Mesenchymal stem cell (in vitro differentiated cells and primary cell): ENCODE measurements at regions not wholly inside any gene's neighbourhood (a gene's known extent, or its start where the extent isn't known, plus 50 kb on each side); places are given as distances from the start of the nearest gene placed in this dataset.

ENCODE experiments used
- DNase-seq: peaks from one replicate; pipeline ENCODE4 v3.0.0-alpha.2; 2013
- H2AFZ ChIP-seq: one replicate; pipeline ENCODE4 v1.6.1; 2013; ENCODE audit warnings: low read depth, mild to moderate bottlenecking, control low read depth, inconsistent platforms, low read length, moderate library complexity
- H2AK5ac ChIP-seq: 2 replicates; pipeline ENCODE4 v1.6.1; 2013; ENCODE audit warnings: low read length, moderate library complexity, mild to moderate bottlenecking, inconsistent platforms; ENCODE audit not compliant: severe bottlenecking
- H2BK120ac ChIP-seq: one replicate; pipeline ENCODE4 v1.6.1; 2013; ENCODE audit warnings: low read depth, mild to moderate bottlenecking, inconsistent platforms, low read length, moderate library complexity
- H2BK12ac ChIP-seq, 2 experiments: one replicate each; pipeline ENCODE4 v1.6.1; 2013; ENCODE audit warnings: inconsistent platforms in 2 of 2, low read length in 2 of 2, mild to moderate bottlenecking in 2 of 2, moderate library complexity in 2 of 2, control low read depth in 1 of 2
- H2BK15ac ChIP-seq: one replicate; pipeline ENCODE4 v1.6.1; 2013; ENCODE audit warnings: mild to moderate bottlenecking, low read depth, inconsistent platforms; ENCODE audit not compliant: poor library complexity, severe bottlenecking
- H2BK5ac ChIP-seq: 2 replicates; pipeline ENCODE4 v1.6.1; 2013; ENCODE audit warnings: low read depth, mild to moderate bottlenecking, low read length, control low read depth, inconsistent platforms; ENCODE audit not compliant: poor library complexity, severe bottlenecking
- H3K14ac ChIP-seq, 2 experiments: one replicate each; pipeline ENCODE4 v1.6.1; 2013; ENCODE audit warnings: inconsistent platforms in 2 of 2, low read length in 2 of 2, control low read depth in 1 of 2, mild to moderate bottlenecking in 1 of 2, moderate library complexity in 1 of 2
- H3K18ac ChIP-seq, 2 experiments: one replicate each; pipeline ENCODE4 v1.6.1; 2013; ENCODE audit warnings: inconsistent platforms in 2 of 2, low read length in 2 of 2, control low read depth in 1 of 2, low read depth in 1 of 2, mild to moderate bottlenecking in 1 of 2
- H3K23ac ChIP-seq, 2 experiments: one replicate each; pipeline ENCODE4 v1.6.1; 2013; ENCODE audit warnings: inconsistent platforms in 2 of 2, low read length in 2 of 2, mild to moderate bottlenecking in 2 of 2, moderate library complexity in 2 of 2, control low read depth in 1 of 2
- H3K27ac ChIP-seq: 2 replicates; pipeline ENCODE4 v1.5.1; 2013; ENCODE audit warnings: mild to moderate bottlenecking, moderate library complexity, low read length, control low read depth, inconsistent platforms; ENCODE audit not compliant: poor library complexity, severe bottlenecking
- H3K27me3 ChIP-seq, 2 experiments: 2 replicates each; pipeline versions ENCODE4 v1.6.1 to v1.7.0; 2013; ENCODE audit warnings: low read length in 2 of 2, mild to moderate bottlenecking in 2 of 2, moderate library complexity in 2 of 2, control low read depth in 1 of 2, inconsistent platforms in 1 of 2; ENCODE audit not compliant: control insufficient read depth in 1 of 2, insufficient read depth in 1 of 2
- H3K36me3 ChIP-seq, 2 experiments: 2 replicates each; pipeline versions ENCODE4 v1.6.1 to v1.7.0; 2013; ENCODE audit warnings: low read length in 2 of 2, control low read depth in 1 of 2, inconsistent platforms in 1 of 2, low read depth in 1 of 2, mild to moderate bottlenecking in 1 of 2; ENCODE audit not compliant: insufficient read depth in 2 of 2, control insufficient read depth in 1 of 2
- H3K4ac ChIP-seq, 2 experiments: one replicate each; pipeline ENCODE4 v1.6.1; 2013; ENCODE audit warnings: inconsistent platforms in 2 of 2, low read length in 2 of 2, mild to moderate bottlenecking in 2 of 2, moderate library complexity in 2 of 2, control low read depth in 1 of 2, low read depth in 1 of 2
- H3K4me1 ChIP-seq: 2 replicates; pipeline ENCODE4 v1.6.1; 2013; ENCODE audit warnings: low read depth, low read length, control low read depth; ENCODE audit not compliant: control insufficient read depth, insufficient read depth
- H3K4me2 ChIP-seq: 2 replicates; pipeline ENCODE4 v1.6.1; 2013; ENCODE audit warnings: low read length, mild to moderate bottlenecking, inconsistent platforms; ENCODE audit not compliant: poor library complexity, severe bottlenecking
- H3K4me3 ChIP-seq, 2 experiments: 2 replicates each; pipeline versions ENCODE4 v1.5.1 to v1.7.0; 2013; ENCODE audit warnings: low read length in 2 of 2, mild to moderate bottlenecking in 2 of 2, control low read depth in 1 of 2, low read depth in 1 of 2; ENCODE audit not compliant: insufficient read depth in 1 of 2
- H3K79me1 ChIP-seq: replicated peaks from 2 replicates; pipeline ENCODE4 v1.6.1; 2013; ENCODE audit warnings: mild to moderate bottlenecking, control low read depth, low read length, inconsistent platforms; ENCODE audit not compliant: poor library complexity, severe bottlenecking
- H3K9ac ChIP-seq: 2 replicates; pipeline ENCODE4 v1.7.0; 2013; ENCODE audit warnings: mild to moderate bottlenecking, low read length, moderate library complexity
- H3K9me3 ChIP-seq: 2 replicates; pipeline ENCODE4 v1.7.0; 2013; ENCODE audit warnings: mild to moderate bottlenecking, low read length; ENCODE audit not compliant: control insufficient read depth
- H4K8ac ChIP-seq: one replicate; pipeline ENCODE4 v1.6.1; 2013; ENCODE audit warnings: inconsistent platforms, mild to moderate bottlenecking, low read length, moderate library complexity
- H4K91ac ChIP-seq: one replicate; pipeline ENCODE4 v1.6.1; 2013; ENCODE audit warnings: mild to moderate bottlenecking, low read length, inconsistent platforms
- WGBS: methylation state at CpG from one replicate; pipeline ENCODE4 v1.1.7; 2013; ENCODE audit warnings: mixed read lengths; 5-methylcytosine and 5-hydroxymethylcytosine counted together

DNA sequence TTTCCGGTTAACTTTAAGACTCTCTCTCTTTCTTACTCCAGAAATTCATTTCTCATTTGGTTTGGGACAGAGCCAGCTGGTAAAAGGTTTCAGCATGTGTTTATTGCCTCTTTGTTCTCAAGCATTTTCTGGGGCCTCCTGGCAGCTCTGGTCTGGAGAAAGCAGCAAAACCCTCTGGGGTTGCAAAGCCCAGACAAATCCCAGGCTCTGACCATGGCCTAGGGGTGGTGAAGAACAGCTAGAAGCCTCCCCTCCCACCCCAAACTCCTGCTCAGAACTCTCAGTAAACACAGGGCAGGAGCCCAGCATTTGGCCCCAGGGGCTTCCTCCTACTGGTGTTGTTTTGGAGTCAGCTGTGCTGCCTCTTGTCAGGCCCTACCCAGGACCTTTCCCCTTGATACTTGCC is 124.2 kb upstream of the SERP2 start:
- no peak overlapping the region for H2BK15ac ChIP-seq
- peak overlapping the region; percentile 3 to 71 for H3K4ac ChIP-seq
- peak overlapping the region; percentile 55 for H4K91ac ChIP-seq
- no peaks in the 10 kb centered on the region for H3K79me1 ChIP-seq
- no peak overlapping the region for H3K4me2 ChIP-seq
- peaks cover 4% of the 10 kb centered on the region for H3K4me1 ChIP-seq
- peak overlapping the region; percentile 70 for H4K8ac ChIP-seq
- no peak overlapping the region for H2AK5ac ChIP-seq
- H2BK5ac ChIP-seq, result no peak overlapping the region
- H3K18ac ChIP-seq, result peak overlapping the region; percentile 72 to 88
- H2BK120ac ChIP-seq, result peak overlapping the region; percentile 8
- 83% methylated on average over 1 of the region's 1 CpG for WGBS
- H2AFZ ChIP-seq, result no peak overlapping the region
- H3K9me3 ChIP-seq, result no peaks in the 10 kb centered on the region
- H3K27ac ChIP-seq, result no peak overlapping the region
- H3K23ac ChIP-seq, result peak overlapping the region in 1 of 2 experiments; percentile 89
- peak; percentile 70 for DNase-seq
- H3K9ac ChIP-seq, result peak overlapping the region; percentile 34
- no peaks in the 10 kb centered on the region for H3K27me3 ChIP-seq
- H2BK12ac ChIP-seq, result peak overlapping the region; percentile 84 to 91
- no peak overlapping the region for H3K4me3 ChIP-seq
- peak overlapping the region in 1 of 2 experiments; percentile 61 for H3K14ac ChIP-seq
- no peaks in the 10 kb centered on the region for H3K36me3 ChIP-seq

DNA sequence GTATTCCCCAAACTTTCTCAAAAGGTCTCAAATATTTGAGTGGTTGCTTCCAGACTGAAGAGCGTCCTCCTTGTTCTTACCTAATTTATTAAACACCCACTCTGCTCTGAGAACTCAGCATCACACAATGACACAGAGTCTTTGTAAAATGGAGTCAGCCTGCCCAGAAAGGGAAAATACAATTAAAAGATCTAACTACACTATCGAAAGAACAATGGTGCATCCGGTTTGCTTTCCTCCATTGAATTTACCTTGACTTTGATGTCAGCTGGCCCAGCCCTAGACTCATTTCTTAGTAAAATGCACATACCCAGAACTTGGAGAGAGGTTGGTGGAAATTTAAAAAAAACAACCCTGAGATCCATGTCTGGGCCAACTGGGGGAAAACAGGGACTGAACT is 120.7 kb upstream of the SERP2 start:
- Histone ChIP-seq H4K91ac (no peak overlapping the region), H2BK15ac (no peak overlapping the region), H2AK5ac (no peak overlapping the region), H2AFZ (no peak overlapping the region), H3K27ac (no peak overlapping the region), H3K4me1 (peaks cover 4% of the 10 kb centered on the region), H4K8ac (no peak overlapping the region), H3K9ac (no peak overlapping the region), H3K4me2 (no peak overlapping the region), H3K9me3 (no peaks in the 10 kb centered on the region), H2BK5ac (no peak overlapping the region), H3K18ac (no peak overlapping the region), H3K4me3 (no peak overlapping the region), H3K23ac (no peak overlapping the region), H3K4ac (no peak overlapping the region), H2BK120ac (no peak overlapping the region), H3K27me3 (no peaks in the 10 kb centered on the region), H3K36me3 (no peaks in the 10 kb centered on the region), H3K14ac (no peak overlapping the region), H3K79me1 (no peaks in the 10 kb centered on the region), H2BK12ac (no peak overlapping the region)
- 92% methylated on average over 3 of the region's 3 CpGs for WGBS
- no peak for DNase-seq

DNA sequence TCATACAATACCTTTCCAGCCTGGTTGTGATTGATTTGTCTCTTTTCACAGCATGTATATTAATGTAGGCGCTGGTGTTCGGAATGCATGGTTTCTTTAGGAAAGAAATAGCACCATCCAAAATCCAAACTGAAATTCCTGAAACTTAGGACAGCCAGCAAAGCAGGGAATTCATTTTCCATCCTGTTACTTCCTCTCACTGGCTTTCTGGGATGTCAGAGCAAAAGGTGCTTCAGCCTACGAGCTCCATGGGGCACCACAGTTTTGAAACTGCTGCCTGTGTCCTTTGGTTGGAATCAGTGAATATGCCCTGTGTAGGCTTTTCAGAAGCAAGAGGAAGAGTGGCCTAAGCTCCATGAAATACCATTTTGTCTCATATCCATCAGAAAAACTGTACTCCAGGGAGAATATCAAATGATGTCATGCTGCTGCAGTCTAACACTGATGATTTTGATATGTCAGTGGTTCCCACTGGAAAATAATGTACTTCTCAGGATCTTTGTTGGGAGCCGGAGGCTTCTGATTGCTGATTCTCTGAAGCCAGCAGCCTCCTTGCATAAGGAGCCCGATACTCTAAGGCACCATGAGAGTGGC is 117.8 kb upstream of the SERP2 start:
- H3K14ac ChIP-seq, result no peak overlapping the region

DNA sequence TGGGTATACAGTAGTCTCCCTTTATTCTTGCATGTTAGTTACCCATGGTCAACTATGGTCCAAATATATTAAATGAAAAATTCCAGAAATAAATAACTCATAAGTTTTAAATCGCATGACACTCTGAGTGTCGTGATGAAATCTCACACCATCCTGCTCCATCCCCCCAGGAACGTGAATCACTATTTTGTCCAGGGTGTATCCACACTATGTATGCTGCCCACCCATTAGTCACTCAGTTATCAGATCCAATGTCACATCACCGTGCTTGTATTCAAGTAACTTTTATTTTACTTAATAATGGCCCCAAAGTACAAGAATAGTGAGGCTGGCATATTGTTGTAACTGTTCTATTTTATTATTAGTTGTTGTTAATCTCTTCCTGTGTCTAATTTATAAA is 115.8 kb upstream of the SERP2 start:
- Histone ChIP-seq H4K8ac (no peak overlapping the region), H3K23ac (no peak overlapping the region), H3K4me3 (no peak overlapping the region), H3K27me3 (no peaks in the 10 kb centered on the region), H3K14ac (no peak overlapping the region), H2BK12ac (no peak overlapping the region), H4K91ac (no peak overlapping the region), H2AFZ (no peak overlapping the region), H3K9me3 (no peaks in the 10 kb centered on the region), H3K18ac (no peak overlapping the region), H2BK5ac (no peak overlapping the region), H3K79me1 (no peaks in the 10 kb centered on the region), H3K4me1 (peaks cover 2% of the 10 kb centered on the region), H3K4me2 (no peak overlapping the region), H2BK120ac (no peak overlapping the region), H3K27ac (no peak overlapping the region), H2BK15ac (no peak overlapping the region), H2AK5ac (no peak overlapping the region), H3K9ac (no peak overlapping the region), H3K36me3 (no peaks in the 10 kb centered on the region), H3K4ac (no peak overlapping the region)
- 65% methylated on average over 4 of the region's 4 CpGs for WGBS
- DNase-seq, result peak; percentile 47

More for the DNA sequence above, 117.8 kb upstream of the SERP2 start:
- Histone ChIP-seq H3K4me3 (no peak overlapping the region), H4K91ac (no peak overlapping the region), H2BK5ac (no peak overlapping the region), H3K23ac (no peak overlapping the region), H2BK120ac (no peak overlapping the region), H2AFZ (no peak overlapping the region), H2BK15ac (peak overlapping the region; percentile 9), H3K9me3 (no peaks in the 10 kb centered on the region), H2BK12ac (peak overlapping the region; percentile 55 to 75), H3K4me1 (peaks cover 2% of the 10 kb centered on the region), H2AK5ac (no peak overlapping the region), H3K18ac (peak overlapping the region in 1 of 2 experiments; percentile 48), H3K4ac (no peak overlapping the region), H3K9ac (no peak overlapping the region), H3K79me1 (no peaks in the 10 kb centered on the region), H4K8ac (peak overlapping the region; percentile 45), H3K27ac (no peak overlapping the region), H3K36me3 (no peaks in the 10 kb centered on the region), H3K27me3 (no peaks in the 10 kb centered on the region), H3K4me2 (no peak overlapping the region)
- DNase-seq, result no peak
- 88% methylated on average over 5 of the region's 5 CpGs for WGBS
